ENCODE measurements at regions not wholly inside any gene's neighbourhood (a gene's known extent, or its start where the extent isn't known, plus 50 kb on each side); places are given as distances from the start of the nearest gene placed in this dataset.

- TF ChIP-seq CTCF (IDR thresholded peaks at IDR 0.05; ENCODE audit: extremely low read depth in 1 of 2, insufficient read depth in 1 of 2, low read depth in 1 of 2, low read length in 2 of 2) (no peak), POLR2A (IDR thresholded peaks at IDR 0.05; ENCODE audit: low read depth, low read length) (no peak), POLR2AphosphoS5 (IDR thresholded peaks at IDR 0.05; ENCODE audit: insufficient read depth, low read depth, low read length) (no peak)
Observed at GRCh38 chr13:24004142-24004899, 107.0 kb upstream of the C1QTNF9B start.

Data from endothelial cell of umbilical vein (primary cell).